PC-3 (cell line): ENCODE measurements at regions not wholly inside any gene's neighbourhood (a gene's known extent, or its start where the extent isn't known, plus 50 kb on each side); places are given as distances from the start of the nearest gene placed in this dataset.

ENCODE experiments used
- ATAC-seq: fragments of 200-7000 bp; cut with Tn5 transposase; 2 replicates; pipeline ENCODE4 v1.9.1; 2020; ENCODE audit warnings: mild to moderate bottlenecking, moderate library complexity
- BruUV-seq: library from RNA; stranded (reverse); fragments of 400-500 nt; replicated peaks from 2 replicates; lab custom pipeline; 2021; lab: Mats Ljungman, UMichigan
- CTCF ChIA-PET: fragments of 300-600 bp; sonication (Branson Sonifier 250); formaldehyde crosslinking; loops from one replicate; lab custom pipeline; 2022; ENCODE audit warnings: antibody characterized with exemption; lab: Charles Lee
- POLR2A ChIA-PET: fragments of 300-600 bp; sonication (Branson Sonifier 250); formaldehyde crosslinking; loops from one replicate; lab custom pipeline; 2022; ENCODE audit warnings: antibody characterized with exemption; ENCODE audit not compliant: unreplicated experiment; lab: Charles Lee
- DNase-seq: peaks from one replicate; pipeline ENCODE4 v3.0.0-alpha.2; 2015
- H2AFZ ChIP-seq: fragments of 300-600 bp; sonication (generic); 2 replicates; pipeline ENCODE4 v1.6.0; 2016; ENCODE audit warnings: antibody characterized with exemption, low read length
- H3F3A ChIP-seq: fragments of 300-600 bp; sonication (generic); one replicate; pipeline ENCODE4 v1.6.0; 2017; ENCODE audit warnings: antibody characterized with exemption, low read length, control low read depth, mild to moderate bottlenecking; ENCODE audit not compliant: unreplicated experiment
- H3K27ac ChIP-seq: fragments of 300-600 bp; sonication (generic); 2 replicates; pipeline ENCODE4 v1.5.1; 2016; ENCODE audit warnings: mild to moderate bottlenecking, low read length
- H3K27me3 ChIP-seq: fragments of 300-600 bp; sonication (generic); 2 replicates; pipeline ENCODE4 v1.6.1; 2016; ENCODE audit warnings: low read length, mixed read lengths
- H3K36me3 ChIP-seq: fragments of 300-600 bp; sonication (generic); 2 replicates; pipeline ENCODE4 v1.6.1; 2016; ENCODE audit warnings: low read depth, mixed run types, low read length, mixed read lengths
- H3K4me1 ChIP-seq: fragments of 300-600 bp; sonication (generic); 2 replicates; pipeline ENCODE4 v1.5.1; 2016; ENCODE audit warnings: low read length; ENCODE audit not compliant: insufficient read depth
- H3K4me2 ChIP-seq: fragments of 300-600 bp; sonication (generic); 2 replicates; pipeline ENCODE4 v1.6.0; 2016; ENCODE audit warnings: low read length
- H3K4me3 ChIP-seq: fragments of 300-600 bp; sonication (generic); 2 replicates; pipeline ENCODE4 v1.5.1; 2016; ENCODE audit warnings: mild to moderate bottlenecking, low read length, mixed read lengths
- H3K79me2 ChIP-seq: fragments of 300-600 bp; sonication (generic); 2 replicates; pipeline ENCODE4 v1.6.1; 2017; ENCODE audit warnings: low read length, mixed read lengths
- H3K9ac ChIP-seq: fragments of 300-600 bp; sonication (generic); 2 replicates; pipeline ENCODE4 v1.6.0; 2016; ENCODE audit warnings: mild to moderate bottlenecking, low read length
- H3K9me2 ChIP-seq: fragments of 300-600 bp; sonication (generic); replicated peaks from 2 replicates; pipeline ENCODE4 v1.6.1; 2016; ENCODE audit warnings: mixed run types, low read length, mixed read lengths
- H3K9me3 ChIP-seq: fragments of 300-600 bp; sonication (generic); 2 replicates; pipeline ENCODE4 v1.6.1; 2016; ENCODE audit warnings: low read length, mixed read lengths
- H4K20me1 ChIP-seq: fragments of 300-600 bp; sonication (generic); 2 replicates; pipeline ENCODE4 v1.6.1; 2016; ENCODE audit warnings: low read length, mixed read lengths
- CTCF ChIP-seq: fragments of 300-600 bp; sonication (generic); conservative IDR thresholded peaks from 2 replicates; pipeline ENCODE4 v1.5.1; 2017; ENCODE audit warnings: antibody characterized with exemption, low read depth, mild to moderate bottlenecking, low read length
- EZH2 ChIP-seq: fragments of 300-600 bp; sonication (generic); IDR thresholded peaks from one replicate; pipeline ENCODE4 v1.6.1; 2017; ENCODE audit warnings: antibody characterized with exemption, mild to moderate bottlenecking, low read length; ENCODE audit not compliant: unreplicated experiment
- EZH2phosphoT487 ChIP-seq: fragments of 300-600 bp; sonication (generic); IDR thresholded peaks from 2 replicates; pipeline ENCODE4 v1.6.1; 2018; ENCODE audit warnings: mild to moderate bottlenecking, antibody characterized with exemption, low read length, borderline replicate concordance
- intact Hi-C: fragments of 100-400 bp; cut with micrococcal nuclease; formaldehyde crosslinking; loops from 2 replicates; pipeline ENCODE4 v1.9.0; 2023

GRCh38 chr1:22275167-22275566, 132.3 kb upstream of the WNT4 start:
- no peaks in the 10 kb centered on the region for H3K9me3 ChIP-seq
- peak overlapping the region; percentile 86 for H3K27ac ChIP-seq
- no TSS peak for BruUV-seq
- TF ChIP-seq EZH2phosphoT487 (no peak), CTCF (no peak), EZH2 (no peak)
- peaks cover 34% of the 10 kb centered on the region for H3K4me1 ChIP-seq
- ChIA-PET POLR2A (interaction anchor here (0.6 kb wide), 1 partner anchor 45 kb away, joined by 5 read pairs; no protein-coding TSS in a partner anchor), CTCF (interaction anchor here (0.6 kb wide), 2 partner anchors 56 to 139 kb away, joined by 3 read pairs; no protein-coding TSS in a partner anchor)
- no peak overlapping the region; the same call in 1 of the 2 replicates for H2AFZ ChIP-seq
- DNase-seq (peak; percentile 89), ATAC-seq (peak; percentile 41)
- H3K9ac ChIP-seq: peak overlapping the region; percentile 53; the same call in 1 of the 2 replicates
- no peaks in the 10 kb centered on the region for H3K9me2 ChIP-seq
- intact Hi-C loops: loop anchor here (2.0 kb wide), 1 partner anchor 140 kb away; no protein-coding TSS in a partner anchor
- H3K79me2 ChIP-seq: no peaks in the 10 kb centered on the region
- H3K4me3 ChIP-seq: no peak overlapping the region
- peak overlapping the region; percentile 64 for H3K4me2 ChIP-seq
- H4K20me1 ChIP-seq: no peaks in the 10 kb centered on the region
- no peaks in the 10 kb centered on the region for H3K36me3 ChIP-seq
- no peaks in the 10 kb centered on the region for H3K27me3 ChIP-seq
- no peaks in the 10 kb centered on the region for H3F3A ChIP-seq

GRCh38 chr1:22275626-22276395, 132.9 kb upstream of the WNT4 start:
- Histone ChIP-seq H3K27me3 (no peaks in the 10 kb centered on the region), H3K9ac (no peak overlapping the region), H3K4me2 (peak overlapping the region; percentile 64), H3K4me1 (peaks cover 34% of the 10 kb centered on the region), H3F3A (no peaks in the 10 kb centered on the region), H3K27ac (peak overlapping the region; percentile 73), H3K9me2 (no peaks in the 10 kb centered on the region), H3K9me3 (no peaks in the 10 kb centered on the region), H4K20me1 (no peaks in the 10 kb centered on the region), H2AFZ (no peak overlapping the region; the same call in 1 of the 2 replicates), H3K4me3 (no peak overlapping the region), H3K79me2 (no peaks in the 10 kb centered on the region), H3K36me3 (no peaks in the 10 kb centered on the region)
- TF ChIP-seq EZH2 (no peak), CTCF (peak; percentile 79)
- ChIA-PET CTCF (interaction anchor here (0.6 kb wide), 2 partner anchors 57 to 138 kb away, joined by 3 read pairs; no protein-coding TSS in a partner anchor), POLR2A (no interaction called here)
- intact Hi-C loops: loop anchor here (1.0 to 2.0 kb wide), 2 partner anchors 139 to 144 kb away; no protein-coding TSS in a partner anchor
- peak; percentile 67 for DNase-seq
- ATAC-seq: peak; percentile 89
- no TSS peak for BruUV-seq

- Histone ChIP-seq H3F3A (no peaks in the 10 kb centered on the region), H3K4me3 (no peak overlapping the region), H4K20me1 (no peaks in the 10 kb centered on the region), H3K79me2 (no peaks in the 10 kb centered on the region), H3K36me3 (no peaks in the 10 kb centered on the region), H3K4me2 (no peak overlapping the region), H2AFZ (no peak overlapping the region), H3K27ac (no peak overlapping the region), H3K9me2 (no peaks in the 10 kb centered on the region), H3K9me3 (no peaks in the 10 kb centered on the region), H3K4me1 (peaks cover 34% of the 10 kb centered on the region), H3K9ac (no peak overlapping the region), H3K27me3 (no peaks in the 10 kb centered on the region)
- ChIA-PET CTCF (no interaction called here), POLR2A (interaction anchor here (0.6 kb wide), 1 partner anchor 137 kb away, joined by 3 read pairs; no protein-coding TSS in a partner anchor)
- intact Hi-C loops: loop anchor here (1.0 kb wide), 1 partner anchor 144 kb away; no protein-coding TSS in a partner anchor
- DNase-seq (no peak), ATAC-seq (no peak)
- TF ChIP-seq EZH2phosphoT487: no peak
- TF ChIP-seq CTCF: no peak
- no peak for TF ChIP-seq EZH2
- no TSS peak for BruUV-seq
Measured at GRCh38 chr1:22276396-22276748, 133.5 kb upstream of the WNT4 start.
